Smooth muscle cell (in vitro differentiated cells): ENCODE measurements at regions not wholly inside any gene's neighbourhood (a gene's known extent, or its start where the extent isn't known, plus 50 kb on each side); places are given as distances from the start of the nearest gene placed in this dataset.

Source experiments
- DNase-seq: peaks from one replicate; lab custom pipeline; 2025; ENCODE audit not compliant: unreplicated experiment; lab: John Stamatoyannopoulos, UW
- H2AFZ ChIP-seq: fragments of 200-600 bp; sonication (generic); 2 replicates; pipeline ENCODE4 v1.6.0; 2016; ENCODE audit warnings: antibody characterized with exemption, low read depth, mild to moderate bottlenecking
- H3F3A ChIP-seq: fragments of 200-600 bp; sonication (generic); 2 replicates; pipeline ENCODE4 v1.6.0; 2017; ENCODE audit warnings: antibody characterized with exemption, low read depth
- H3K27ac ChIP-seq: fragments of 200-600 bp; sonication (generic); 2 replicates; pipeline ENCODE4 v1.5.1; 2016; ENCODE audit warnings: low read depth, mild to moderate bottlenecking
- H3K27me3 ChIP-seq: fragments of 200-600 bp; sonication (generic); 2 replicates; pipeline ENCODE4 v1.6.1; 2016; ENCODE audit warnings: low read depth, mild to moderate bottlenecking
- H3K36me3 ChIP-seq: fragments of 200-600 bp; sonication (generic); 2 replicates; pipeline ENCODE4 v1.5.1; 2016; ENCODE audit warnings: low read depth
- H3K4me1 ChIP-seq: fragments of 200-600 bp; sonication (generic); 2 replicates; pipeline ENCODE4 v1.5.1; 2016; ENCODE audit warnings: low read depth
- H3K4me2 ChIP-seq: fragments of 200-600 bp; sonication (generic); 2 replicates; pipeline ENCODE4 v1.6.0; 2016; ENCODE audit warnings: mild to moderate bottlenecking
- H3K4me3 ChIP-seq: fragments of 200-600 bp; sonication (generic); 2 replicates; pipeline ENCODE4 v1.5.1; 2016; ENCODE audit warnings: mild to moderate bottlenecking
- H3K79me2 ChIP-seq: fragments of 200-600 bp; sonication (generic); 2 replicates; pipeline ENCODE4 v1.6.0; 2016; ENCODE audit warnings: low read depth, mild to moderate bottlenecking
- H3K9ac ChIP-seq: fragments of 200-600 bp; sonication (generic); 2 replicates; pipeline ENCODE4 v1.6.0; 2016; ENCODE audit warnings: low read depth
- H3K9me3 ChIP-seq: fragments of 200-600 bp; sonication (generic); replicated peaks from 2 replicates; pipeline ENCODE4 v1.5.1; 2016; ENCODE audit warnings: low read depth
- H4K20me1 ChIP-seq: fragments of 200-600 bp; sonication (generic); 2 replicates; pipeline ENCODE4 v1.6.0; 2016; ENCODE audit warnings: low read depth
- CTCF ChIP-seq: fragments of 200-600 bp; sonication (generic); IDR thresholded peaks from 2 replicates; pipeline ENCODE4 v1.5.1; 2017; ENCODE audit warnings: borderline replicate concordance, mild to moderate bottlenecking, antibody characterized with exemption; ENCODE audit not compliant: insufficient read depth, poor library complexity, severe bottlenecking
- WGBS: methylation state at CpG from one replicate; pipeline ENCODE4 v1.1.7; 2016; ENCODE audit warnings: low lambda C conversion rate; 5-methylcytosine and 5-hydroxymethylcytosine counted together

GRCh38 chr7:101736084-101736483 lies 81.3 kb upstream of the CUX1 start:
- Histone ChIP-seq H3K27me3 (no peaks in the 10 kb centered on the region), H2AFZ (no peak overlapping the region), H3K4me2 (no peak overlapping the region), H3K79me2 (no peaks in the 10 kb centered on the region), H3K4me1 (peaks cover 4% of the 10 kb centered on the region), H3K4me3 (no peak overlapping the region), H3K36me3 (no peaks in the 10 kb centered on the region), H4K20me1 (no peaks in the 10 kb centered on the region), H3K9me3 (no peaks in the 10 kb centered on the region), H3K27ac (no peak overlapping the region), H3K9ac (no peak overlapping the region), H3F3A (peaks cover 7% of the 10 kb centered on the region)
- 92% methylated on average over 3 of the region's 3 CpGs for WGBS
- no peak for TF ChIP-seq CTCF
- DNase-seq, result no peak

GRCh38 chr7:101739775-101740398 lies 77.5 kb upstream of the CUX1 start:
- H3K4me1 ChIP-seq, result peaks cover 13% of the 10 kb centered on the region
- H2AFZ ChIP-seq, result no peak overlapping the region
- H4K20me1 ChIP-seq, result no peaks in the 10 kb centered on the region
- H3K79me2 ChIP-seq, result no peaks in the 10 kb centered on the region
- no peaks in the 10 kb centered on the region for H3K9me3 ChIP-seq
- peaks cover 1% of the 10 kb centered on the region for H3F3A ChIP-seq
- no peak overlapping the region for H3K9ac ChIP-seq
- no peak overlapping the region for H3K27ac ChIP-seq
- WGBS, result 81% methylated on average over 5 of the region's 5 CpGs
- no peak overlapping the region for H3K4me2 ChIP-seq
- H3K27me3 ChIP-seq, result no peaks in the 10 kb centered on the region
- no peak for TF ChIP-seq CTCF
- no peak overlapping the region for H3K4me3 ChIP-seq
- no peak for DNase-seq
- H3K36me3 ChIP-seq, result no peaks in the 10 kb centered on the region

GRCh38 chr7:101740981-101741725 lies 76.3 kb upstream of the CUX1 start:
- Histone ChIP-seq H3K27ac (no peak overlapping the region), H3F3A (peaks cover 2% of the 10 kb centered on the region), H3K4me1 (peaks cover 13% of the 10 kb centered on the region), H3K9me3 (no peaks in the 10 kb centered on the region), H3K27me3 (no peaks in the 10 kb centered on the region), H3K4me2 (no peak overlapping the region), H3K9ac (no peak overlapping the region), H4K20me1 (no peaks in the 10 kb centered on the region), H3K36me3 (no peaks in the 10 kb centered on the region), H3K79me2 (no peaks in the 10 kb centered on the region), H2AFZ (no peak overlapping the region), H3K4me3 (no peak overlapping the region)
- DNase-seq, result no peak
- WGBS, result 80% methylated on average over 9 of the region's 9 CpGs
- no peak for TF ChIP-seq CTCF
